Hippocampal formation (tissue), 2 donors: ENCODE measurements at regions not wholly inside any gene's neighbourhood (a gene's known extent, or its start where the extent isn't known, plus 50 kb on each side); places are given as distances from the start of the nearest gene placed in this dataset.
A peak's percentile ranks its signal among the peaks of the same experiment; 100 is the strongest.
"Not testable (repeated sequence)": the region's sequence is repeated elsewhere in the genome, so short reads cannot be mapped to it uniquely, and the experiment has no call there.

Experiments
- DNase-seq, 2 donors: peaks; one replicate each; lab custom pipeline; 2025; lab: John Stamatoyannopoulos, UW

DNA sequence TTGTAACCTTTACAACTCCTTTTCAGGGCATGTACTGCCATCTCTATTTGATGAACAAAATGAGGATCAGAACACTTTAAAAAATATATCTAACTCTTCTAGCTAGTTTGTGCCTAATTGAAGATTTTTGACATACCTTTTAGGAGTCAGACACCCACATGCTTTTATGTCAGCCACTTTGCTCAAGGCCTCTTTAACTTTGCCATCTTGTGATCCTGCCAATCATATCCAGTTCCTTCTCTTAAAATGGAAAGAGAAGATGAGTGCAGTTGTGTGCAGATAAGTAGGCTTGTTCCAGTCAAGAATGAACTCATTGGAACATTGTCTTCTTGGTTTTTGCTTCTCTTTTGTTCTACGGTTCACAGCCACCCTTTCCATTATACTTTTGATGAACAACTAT lies 425.6 kb upstream of the TNC start:
- DNase-seq = no peak

DNA sequence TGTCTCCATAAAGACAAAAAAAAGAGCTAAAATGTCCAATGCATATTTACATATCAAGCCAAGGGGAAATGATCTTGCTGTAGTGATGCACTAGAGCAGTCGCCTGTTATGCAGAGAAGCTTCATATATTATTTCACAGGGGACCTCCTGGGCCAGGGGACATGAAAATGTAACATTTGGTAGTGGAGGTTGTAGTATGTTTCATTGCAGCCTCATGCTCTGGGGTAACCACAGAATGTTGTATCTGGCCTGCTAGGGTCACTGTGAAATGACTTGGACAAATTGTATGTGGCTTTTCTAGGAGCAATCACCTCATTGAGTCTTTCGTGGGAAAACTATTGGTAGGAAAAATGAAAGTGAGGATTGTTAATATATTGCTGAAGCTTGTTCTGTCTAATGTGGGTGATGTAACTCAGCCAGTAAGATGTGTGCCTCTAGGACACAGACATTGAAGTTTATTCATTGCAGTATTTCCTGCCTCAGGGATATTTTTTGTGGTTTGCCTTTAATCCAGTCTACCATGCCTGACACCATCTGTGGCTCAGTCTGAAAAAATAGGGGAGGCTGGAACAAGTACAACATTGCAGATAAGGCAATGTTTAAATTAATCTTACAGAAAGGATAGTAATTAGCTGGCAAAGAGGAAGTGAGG lies 430.8 kb upstream of the TNC start:
- no peak for DNase-seq

DNA sequence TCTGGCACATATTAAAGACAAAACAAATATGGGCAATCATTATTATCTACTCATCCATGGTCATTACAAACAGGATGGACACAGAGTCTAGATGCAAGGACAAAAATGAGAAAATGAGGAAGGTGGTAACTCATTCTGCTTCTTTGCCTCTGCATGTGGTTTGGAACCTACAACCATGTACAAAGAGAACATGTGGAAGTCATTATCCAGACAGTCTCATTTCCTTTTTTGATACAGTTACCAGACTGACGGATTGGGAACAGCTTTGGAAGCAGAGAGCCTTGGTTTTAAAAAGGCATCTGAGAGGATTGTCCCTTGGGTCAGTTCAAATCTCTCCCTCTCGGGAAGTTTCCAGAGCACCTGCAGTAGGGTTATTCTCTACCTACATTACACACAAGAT lies 433.4 kb upstream of the TNC start:
- no peak for DNase-seq

GRCh38 chr9:115553060-115553773 lies 435.3 kb upstream of the TNC start:
- no peak for DNase-seq

DNA sequence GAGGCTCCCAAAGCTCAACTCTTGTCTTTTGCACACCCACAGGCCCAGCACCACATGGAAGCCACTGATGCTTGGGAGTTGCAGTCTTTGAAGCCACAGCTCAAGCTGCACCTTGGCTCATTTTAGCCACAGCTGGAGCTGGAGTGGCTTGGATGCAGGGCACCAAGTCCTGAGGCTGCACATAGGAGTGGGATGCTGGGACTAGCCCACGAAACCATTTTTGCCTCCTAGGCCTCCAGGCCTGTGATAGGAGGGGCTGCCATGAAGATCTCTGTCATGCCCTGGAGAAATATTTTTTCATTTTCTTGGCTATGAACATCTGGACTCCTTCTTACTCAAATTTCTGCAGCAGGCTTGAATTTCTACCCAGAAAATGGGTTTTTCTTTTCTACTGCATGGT lies 438.5 kb upstream of the TNC start:
- DNase-seq = no peak

DNA sequence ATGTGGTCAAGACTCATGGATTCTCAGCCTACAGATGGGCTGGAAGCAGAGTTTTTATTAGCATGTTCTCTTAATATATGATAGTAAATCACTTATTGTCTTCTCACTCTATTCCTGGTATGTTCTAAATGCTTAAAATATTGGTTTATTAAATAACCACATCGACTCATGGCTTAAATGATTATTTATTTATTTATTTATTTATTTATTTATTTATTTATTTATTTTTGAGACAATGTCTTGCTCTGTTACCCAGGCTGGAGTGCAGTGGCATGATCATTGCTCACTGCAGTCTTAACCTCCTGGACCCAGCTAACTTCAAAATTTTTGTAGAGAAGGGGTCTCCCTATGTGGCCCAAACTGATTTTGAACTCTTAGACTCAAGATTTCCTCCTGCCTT lies 457.2 kb upstream of the TNC start:
- no peak for DNase-seq

- DNase-seq = not testable (repeated sequence)
Observed at GRCh38 chr9:115585458-115585857, 467.5 kb upstream of the TNC start.

- DNase-seq = no peak
Observed at GRCh38 chr9:115587310-115587709, 469.4 kb upstream of the TNC start.

- DNase-seq = no peak
Observed at GRCh38 chr9:115590011-115590410, 472.1 kb upstream of the TNC start.

DNA sequence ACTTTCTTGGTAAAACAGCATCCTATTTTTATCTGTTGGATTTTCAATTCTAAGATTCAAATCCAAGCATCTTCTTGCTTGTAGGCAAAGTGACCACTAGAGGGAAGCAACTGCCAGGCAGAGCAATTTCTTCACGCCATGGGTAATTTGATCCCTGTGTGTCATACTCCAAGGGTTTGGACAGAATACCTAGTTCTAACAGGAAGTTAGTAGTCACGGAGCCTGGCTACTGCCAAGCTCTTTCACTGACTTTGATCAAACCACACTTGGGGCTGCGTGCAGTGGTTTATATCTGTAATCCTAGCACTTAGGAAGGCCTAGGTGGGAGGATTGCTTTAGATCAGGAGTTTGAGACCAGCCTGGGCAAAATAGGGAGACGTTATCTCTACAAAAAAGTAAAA lies 473.6 kb upstream of the TNC start:
- DNase-seq = peak; percentile 5 to 16

DNA sequence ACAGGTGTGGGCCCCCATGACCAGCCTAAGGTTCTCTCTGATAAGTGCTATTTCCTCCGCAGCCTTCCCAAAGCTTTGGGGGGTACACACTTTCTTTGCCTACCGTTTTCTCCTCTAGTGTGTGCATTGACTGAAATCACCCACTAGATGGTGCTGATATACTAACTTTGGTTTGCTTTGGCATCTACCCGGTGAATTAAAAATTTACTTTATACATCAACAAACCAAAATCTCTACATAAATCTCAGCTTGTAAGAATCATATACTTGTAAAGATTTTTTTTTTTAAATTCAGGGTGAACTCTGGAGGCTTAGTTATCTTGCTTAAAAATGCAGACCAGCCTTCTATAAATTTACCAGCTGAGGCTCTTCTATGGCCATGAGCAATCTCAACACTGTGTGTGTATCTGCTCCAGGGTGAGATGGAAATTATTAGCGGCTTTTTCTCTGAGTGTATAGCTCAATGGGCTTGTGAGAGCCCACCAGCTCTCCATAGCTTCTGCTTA lies 475.7 kb upstream of the TNC start:
- DNase-seq = peak in 1 of 2 donors; percentile 54

GRCh38 chr9:115594557-115594956 lies 476.6 kb upstream of the TNC start:
- no peak for DNase-seq

DNA sequence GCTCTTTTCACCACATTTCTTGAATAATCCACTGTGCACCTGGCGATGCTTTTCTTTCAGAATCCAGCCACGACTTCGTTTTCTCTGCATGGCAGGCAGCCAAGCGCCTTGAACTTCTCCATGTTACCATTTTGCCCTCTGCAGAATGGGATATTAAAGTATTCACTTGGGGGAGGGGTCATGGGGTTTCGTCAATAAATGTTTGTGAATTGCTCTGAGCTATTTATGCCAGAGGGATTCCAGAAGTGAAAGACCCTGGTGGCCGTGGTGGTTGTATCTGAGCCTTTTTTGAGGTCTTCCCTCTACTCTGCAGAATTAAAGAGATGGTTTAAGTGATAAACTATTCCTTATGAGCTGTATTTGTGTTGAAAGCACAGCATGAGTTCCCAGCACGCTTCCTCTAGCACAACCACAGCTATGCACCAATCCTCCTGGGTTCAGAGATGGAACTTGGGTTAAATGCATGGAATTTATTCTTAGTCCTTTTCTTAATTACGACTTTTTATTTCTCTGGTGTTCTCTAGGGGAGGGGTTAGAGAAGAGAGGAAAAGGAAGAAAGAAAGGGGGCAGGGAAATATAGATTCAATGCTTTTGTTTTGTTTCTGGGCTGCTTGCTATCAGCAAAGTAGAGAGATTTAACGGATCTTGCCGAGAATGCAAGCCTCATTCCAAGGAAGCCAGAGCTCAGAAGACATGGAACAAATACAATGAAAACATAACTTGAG lies 478.2 kb upstream of the TNC start:
- no peak for DNase-seq

- no peak for DNase-seq
Observed at GRCh38 chr9:115596746-115597080, 478.8 kb upstream of the TNC start.

GRCh38 chr9:115597330-115597895 lies 479.5 kb upstream of the TNC start:
- DNase-seq = no peak

- DNase-seq = no peak
Observed at GRCh38 chr9:115598751-115599150, 480.8 kb upstream of the TNC start.

DNA sequence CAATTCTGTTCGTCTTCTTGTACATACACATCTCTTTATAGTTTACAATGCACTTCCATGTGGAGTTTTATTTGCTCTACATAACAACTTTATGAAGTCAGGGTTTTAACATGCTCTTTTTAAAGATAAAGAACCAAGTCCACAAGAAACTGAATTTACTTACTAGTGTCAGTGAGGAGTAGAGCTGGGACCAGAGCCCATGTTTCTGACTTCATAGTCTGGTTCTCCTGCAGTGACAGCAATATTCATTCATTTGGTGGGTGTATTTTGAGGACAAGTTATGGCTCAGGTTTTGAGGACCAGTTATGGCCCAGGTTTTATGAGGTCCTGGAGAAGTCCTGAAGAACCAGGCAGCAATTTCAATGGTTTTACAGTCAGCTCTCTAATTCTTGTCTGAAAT lies 481.9 kb upstream of the TNC start:
- no peak for DNase-seq

DNA sequence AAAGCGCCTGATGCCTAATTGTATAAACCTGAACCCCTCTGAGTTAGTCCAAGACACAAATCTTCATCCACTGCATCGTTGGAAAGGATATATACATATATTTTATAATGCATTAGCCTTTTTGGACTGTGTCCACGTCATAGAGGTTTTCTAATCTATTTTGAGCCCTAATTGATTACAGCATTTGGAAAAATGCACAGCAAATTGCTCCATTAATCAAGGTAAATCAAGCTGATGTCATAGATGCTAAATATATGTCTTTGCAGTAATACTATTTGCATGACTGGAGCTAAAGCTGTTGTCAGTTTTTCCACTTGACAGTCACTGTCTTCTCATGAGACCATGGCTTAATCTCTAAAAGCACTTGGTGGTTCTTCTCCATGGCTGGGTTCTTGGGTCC lies 483.5 kb upstream of the TNC start:
- no peak for DNase-seq

DNA sequence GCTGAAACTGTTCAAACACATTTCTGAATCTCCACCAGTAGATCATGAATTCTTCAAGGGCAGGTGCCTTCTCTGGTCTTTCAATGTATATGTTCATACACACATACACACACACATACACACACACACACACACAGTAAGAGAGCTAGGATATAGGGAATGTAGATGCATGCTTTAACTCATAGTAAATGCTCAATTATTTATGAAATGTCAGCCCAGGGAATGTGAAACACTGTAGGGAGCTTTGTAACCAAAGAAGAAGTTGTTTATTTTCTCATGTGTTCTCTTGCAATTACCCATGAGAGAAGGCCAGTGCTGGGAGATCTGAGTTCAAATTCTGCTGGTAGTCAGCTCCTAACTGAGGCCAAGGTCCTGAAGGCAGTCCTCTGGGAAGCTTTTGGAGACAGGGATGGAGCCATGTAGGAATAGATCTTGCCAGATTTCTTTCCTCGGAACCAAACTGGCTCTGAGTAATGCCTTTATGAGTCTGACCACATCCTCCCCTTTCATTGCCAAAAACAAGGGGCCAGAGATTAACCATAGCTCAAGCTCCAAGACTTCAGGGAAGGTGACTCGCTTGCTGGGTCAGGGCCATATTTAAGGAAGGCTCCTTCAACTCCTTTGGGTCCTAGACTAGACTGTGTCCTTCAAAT lies 487.0 kb upstream of the TNC start:
- DNase-seq = no peak

- DNase-seq = no peak
Observed at GRCh38 chr9:115606838-115607237, 488.9 kb upstream of the TNC start.

DNA sequence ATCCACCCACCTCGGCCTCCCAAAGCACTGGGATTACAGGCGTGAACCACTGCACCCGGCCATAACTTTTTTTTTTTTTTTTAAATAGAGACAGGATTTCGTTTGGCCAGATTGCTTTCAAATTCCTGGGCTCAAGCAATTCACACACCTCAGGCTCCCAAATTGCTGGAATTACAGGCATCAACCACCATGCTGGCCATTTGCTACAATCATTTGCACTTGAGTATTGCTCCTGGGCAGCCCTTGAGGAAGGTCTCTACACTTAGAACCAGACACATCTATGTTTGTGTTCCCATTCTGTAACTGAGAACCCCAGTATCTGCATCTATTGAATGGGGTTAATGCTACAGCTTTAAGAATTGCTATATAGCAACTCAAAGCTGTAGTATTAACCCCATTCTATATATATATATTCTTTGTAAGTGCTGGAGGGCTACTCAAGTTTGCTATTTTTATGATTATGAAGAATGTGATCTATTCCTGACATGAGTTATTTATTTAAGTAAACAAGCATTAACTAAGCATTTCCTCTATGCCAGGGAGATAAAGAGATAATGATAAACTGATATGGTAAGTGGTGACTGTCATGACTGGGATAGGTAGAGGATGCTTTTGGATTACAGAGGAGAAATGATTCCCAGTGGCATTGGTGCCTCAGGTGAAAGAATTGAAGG lies 496.5 kb upstream of the TNC start:
- no peak for DNase-seq

- no peak for DNase-seq
Observed at GRCh38 chr9:115615000-115615401, 497.0 kb upstream of the TNC start.
